Putamen (tissue), 1 donor: ENCODE measurements at regions not wholly inside any gene's neighbourhood (a gene's known extent, or its start where the extent isn't known, plus 50 kb on each side); places are given as distances from the start of the nearest gene placed in this dataset.

Experiments used
- DNase-seq: peaks from one replicate; pipeline ENCODE4 v3.0.0-alpha.2; 2016; ENCODE audit warnings: low spot score

DNA sequence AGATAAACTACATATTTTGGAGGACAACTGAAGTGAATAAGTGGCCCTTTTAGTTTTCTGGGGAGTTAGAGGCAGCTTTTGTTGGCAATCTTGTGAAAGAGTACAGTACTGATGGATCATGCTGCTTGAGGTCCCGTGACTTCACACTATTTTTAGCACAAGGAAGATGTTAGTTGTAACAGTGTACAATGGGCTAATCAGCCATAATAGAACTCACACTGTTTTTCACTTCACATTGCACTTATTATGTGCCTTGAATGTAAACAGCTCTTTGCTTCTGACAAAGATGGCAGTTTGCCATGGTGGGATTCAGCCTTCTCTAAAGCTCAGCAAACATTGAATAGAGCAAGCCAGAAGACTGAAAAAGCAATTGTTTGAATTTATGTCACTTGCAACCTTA is 176.7 kb upstream of the ZNF608 start:
- DNase-seq = peak; percentile 93

DNA sequence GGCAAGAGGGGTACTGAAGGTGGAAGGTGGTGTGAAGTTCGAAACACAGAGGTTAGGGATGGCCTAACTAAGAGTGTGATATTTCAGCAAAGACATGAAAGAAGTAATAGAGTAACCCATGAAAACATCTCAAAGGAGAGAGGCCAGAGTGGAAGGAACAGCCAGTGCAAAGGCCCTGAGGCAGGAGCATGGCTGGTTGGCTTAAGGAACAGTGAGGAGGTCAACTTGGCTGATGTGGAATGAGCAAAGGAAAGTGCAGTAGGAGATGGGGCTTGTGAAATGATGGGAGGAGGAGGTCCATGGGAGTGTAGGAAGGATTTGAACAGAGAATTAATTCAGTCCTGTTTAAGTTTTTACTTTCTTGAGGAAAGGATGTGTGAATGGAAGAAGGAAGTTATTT is 178.3 kb upstream of the ZNF608 start:
- DNase-seq = no peak

GRCh38 chr5:124927735-124928134 is 181.3 kb upstream of the ZNF608 start:
- DNase-seq = no peak

DNA sequence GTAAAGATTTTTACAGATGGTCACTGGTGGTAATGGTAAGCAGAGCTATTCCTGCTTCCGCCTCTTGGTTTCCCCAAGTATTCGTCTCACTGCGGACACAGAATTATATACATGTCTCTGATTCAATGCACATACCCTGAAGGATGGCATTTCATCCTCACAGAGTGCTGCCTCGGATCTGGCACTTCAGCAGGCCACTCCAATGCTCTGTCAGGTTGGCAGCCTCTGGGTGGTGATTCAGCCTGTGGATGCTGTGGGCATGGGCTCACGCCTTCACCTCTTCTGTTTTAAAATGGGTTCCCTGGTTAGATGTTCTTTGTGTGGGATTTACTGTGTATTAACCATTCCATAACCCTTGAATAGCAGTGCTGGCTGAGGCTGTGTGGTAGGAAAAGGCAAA is 182.6 kb upstream of the ZNF608 start:
- no peak for DNase-seq

DNA sequence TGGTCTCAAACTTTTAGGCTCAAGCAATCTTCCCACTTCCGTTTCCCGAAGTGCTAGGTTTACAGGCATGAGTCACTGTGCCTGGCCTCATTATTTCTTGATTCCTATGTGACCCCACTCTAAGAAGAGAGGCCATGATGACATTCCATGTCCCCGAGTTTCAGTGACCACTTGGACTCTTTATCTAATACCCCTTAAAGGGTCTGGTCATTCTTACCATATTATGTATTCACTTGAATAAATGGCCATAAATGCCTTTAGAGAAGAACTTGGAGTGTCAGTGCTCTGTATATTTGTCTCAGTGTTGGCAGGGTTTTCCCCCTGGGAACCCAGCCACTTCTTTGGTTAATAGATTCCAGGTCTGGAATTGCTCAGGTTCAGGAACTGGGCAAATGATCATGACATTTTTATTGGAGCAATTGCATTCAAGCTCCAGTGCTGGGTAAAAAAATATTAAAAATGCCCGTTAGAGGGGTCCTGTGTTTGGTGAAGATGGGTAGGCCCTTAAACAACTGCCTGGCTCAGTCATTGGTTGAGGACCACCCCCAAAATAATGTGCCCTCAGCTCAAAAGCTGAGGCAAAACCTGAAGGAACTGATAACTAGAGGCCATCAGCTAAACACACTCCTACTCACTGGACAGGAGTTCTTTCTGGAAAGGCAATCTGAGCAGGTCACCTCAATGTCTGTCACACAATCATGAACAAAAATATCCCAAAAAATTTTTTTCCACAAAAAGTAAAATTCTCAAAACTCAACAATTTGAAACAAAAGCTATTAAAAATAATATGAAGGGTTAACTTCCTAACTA is 186.6 kb upstream of the ZNF608 start:
- DNase-seq = no peak

- no peak for DNase-seq
Measured at GRCh38 chr5:124935065-124935464, 188.6 kb upstream of the ZNF608 start.

DNA sequence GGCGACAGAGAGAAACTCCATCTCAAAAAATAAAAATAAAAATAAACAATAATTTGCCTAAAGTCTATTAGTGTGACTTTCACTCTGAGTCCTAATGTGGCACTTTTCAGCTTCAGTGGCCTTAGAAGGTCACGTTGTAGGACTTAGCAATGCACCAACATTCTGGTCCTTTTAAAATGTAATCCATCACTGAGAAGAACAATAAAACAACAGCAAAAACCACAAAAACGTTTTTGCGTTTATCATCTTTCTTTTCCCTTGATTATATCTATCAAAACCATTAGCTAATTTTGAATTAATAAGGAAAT is 190.1 kb upstream of the ZNF608 start:
- no peak for DNase-seq

DNA sequence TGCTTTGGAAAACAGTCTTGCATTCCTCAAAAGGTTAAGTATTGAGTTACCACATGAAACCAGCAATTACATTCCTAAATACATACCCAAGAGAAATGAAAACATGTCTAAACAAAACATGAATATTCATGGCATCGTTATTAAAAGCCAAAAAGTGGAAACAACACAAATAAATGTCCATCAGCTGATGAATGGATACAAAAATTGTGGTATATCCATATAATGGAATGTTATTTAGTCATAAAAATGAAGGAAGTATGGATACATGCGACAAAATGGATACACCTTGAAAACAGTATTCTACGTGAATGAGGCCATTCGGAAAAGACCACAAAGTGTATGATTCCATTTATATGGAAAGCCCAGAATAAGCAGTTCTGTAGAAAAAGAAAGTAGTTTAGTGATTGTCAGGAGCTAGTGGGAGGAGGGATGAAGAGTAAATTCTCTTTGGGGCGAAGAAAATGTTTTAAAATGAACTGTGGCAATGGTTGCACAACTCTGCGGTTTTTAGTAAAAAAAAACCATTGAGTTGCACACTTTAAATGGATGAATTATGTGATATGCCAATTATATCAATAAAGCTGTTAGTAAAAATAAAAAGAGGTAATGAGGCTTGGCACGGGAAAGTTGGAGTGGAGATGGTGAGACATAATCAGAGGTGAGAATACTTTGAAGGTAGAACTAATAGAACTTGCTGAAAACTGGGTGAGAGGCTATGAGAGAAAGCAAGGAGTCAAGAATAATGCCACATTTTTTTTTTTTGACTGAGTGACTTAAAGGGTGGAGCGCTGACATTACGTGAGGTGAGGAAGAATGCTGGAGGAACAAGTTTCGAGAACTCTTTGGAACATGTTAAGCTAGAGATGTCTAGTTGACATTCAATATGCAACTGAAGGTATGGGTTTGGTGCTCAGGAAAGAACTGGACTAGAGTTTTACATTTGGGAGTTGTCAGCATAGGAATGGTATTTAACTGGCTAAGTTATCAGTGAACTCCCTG is 194.9 kb upstream of the ZNF608 start:
- no peak for DNase-seq

GRCh38 chr5:124948062-124948753 is 201.8 kb upstream of the ZNF608 start:
- DNase-seq = no peak

DNA sequence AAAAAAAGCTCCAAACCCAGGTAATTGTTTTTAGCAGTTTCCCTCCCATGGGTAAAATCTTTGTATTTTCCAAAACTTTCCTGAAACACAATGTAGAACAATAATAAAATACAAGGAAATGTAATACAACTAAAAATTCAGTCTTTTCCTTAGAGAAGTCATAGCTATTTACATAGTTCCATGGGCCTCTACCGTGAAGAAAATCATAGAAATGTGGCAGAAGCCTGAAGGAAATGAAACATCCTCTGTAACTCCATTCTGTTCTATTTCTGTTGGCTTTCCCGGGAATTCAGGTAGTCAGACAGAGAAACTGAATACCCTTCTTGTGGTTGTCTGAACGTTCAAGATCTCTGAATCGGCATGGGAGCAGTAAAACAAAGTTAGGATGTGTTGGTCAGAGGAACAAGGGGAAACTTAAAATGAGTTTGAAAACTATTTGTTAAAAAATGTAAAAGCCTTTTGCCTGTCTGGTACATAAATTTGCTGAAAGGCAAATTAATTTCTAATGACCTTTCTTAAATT is 202.4 kb upstream of the ZNF608 start:
- DNase-seq = no peak

GRCh38 chr5:124949862-124950261 is 203.4 kb upstream of the ZNF608 start:
- no peak for DNase-seq

GRCh38 chr5:124951105-124951504 is 204.7 kb upstream of the ZNF608 start:
- DNase-seq = no peak

DNA sequence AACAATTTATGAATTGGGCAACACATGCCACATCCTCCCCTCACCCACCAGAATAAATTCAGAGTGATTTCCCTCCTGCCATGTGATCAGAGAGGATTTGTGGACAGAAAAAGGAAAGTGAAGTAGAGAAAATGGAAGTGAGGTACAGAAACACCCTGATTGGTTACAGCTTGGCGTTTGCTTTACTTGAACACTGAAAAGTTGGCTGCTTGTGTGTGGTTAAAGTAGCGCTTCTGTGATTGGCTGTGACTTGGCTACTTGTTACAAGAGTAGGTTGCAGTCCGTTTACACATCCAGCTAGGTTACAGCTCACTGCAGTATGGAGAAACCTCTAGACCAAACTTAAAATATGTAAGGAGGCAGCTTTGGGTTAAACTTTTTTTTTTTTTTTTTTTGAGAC is 205.2 kb upstream of the ZNF608 start:
- DNase-seq = no peak

DNA sequence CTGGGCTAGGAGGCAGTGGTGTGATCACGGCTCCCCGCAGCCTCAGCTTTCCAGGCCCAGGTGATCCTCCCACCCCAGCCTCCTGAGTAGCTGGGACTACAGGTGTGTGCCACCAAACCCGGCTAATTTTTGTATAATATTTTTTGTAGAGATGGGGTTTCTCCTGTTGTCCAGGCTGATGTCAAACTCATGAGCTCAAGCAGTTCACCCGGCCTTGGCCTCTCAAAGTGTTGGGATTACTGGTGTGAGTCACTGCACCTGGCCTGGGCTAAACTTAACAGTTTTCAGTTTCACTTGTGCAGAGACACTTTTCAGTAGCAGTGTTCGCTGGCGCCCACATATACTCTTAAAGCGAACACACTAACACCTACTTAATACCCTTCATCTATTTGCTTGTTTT is 205.6 kb upstream of the ZNF608 start:
- no peak for DNase-seq

- DNase-seq = no peak
Measured at GRCh38 chr5:124952566-124952965, 206.1 kb upstream of the ZNF608 start.

GRCh38 chr5:124954784-124955183 is 208.3 kb upstream of the ZNF608 start:
- no peak for DNase-seq

DNA sequence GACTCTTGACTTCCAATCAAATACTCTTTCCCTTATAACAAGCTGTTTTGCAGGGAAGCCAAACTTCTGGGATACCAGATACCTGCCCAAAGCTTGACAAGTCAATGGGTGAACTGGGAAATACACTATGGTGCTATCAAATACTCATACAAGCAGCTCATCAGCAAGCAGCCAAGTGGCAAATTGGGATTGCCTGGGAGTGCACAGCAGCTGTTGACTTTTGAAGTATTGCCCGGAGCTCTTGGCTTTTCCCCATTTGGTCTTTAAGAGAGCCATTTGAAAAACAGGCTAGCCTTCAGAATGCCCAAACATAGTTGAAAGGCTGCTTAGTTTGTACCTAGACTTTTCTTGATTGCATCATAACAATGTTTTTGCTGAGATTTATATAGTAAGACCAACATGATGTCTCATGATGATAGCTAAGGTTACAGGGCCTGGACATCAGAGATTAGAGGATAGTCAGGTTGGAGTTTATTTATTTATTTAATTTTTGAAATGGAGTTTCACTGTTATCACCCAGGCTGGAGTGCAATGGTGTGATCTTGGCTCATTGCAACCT is 210.1 kb upstream of the ZNF608 start:
- peak; percentile 40 for DNase-seq

GRCh38 chr5:124957063-124957462 is 210.6 kb upstream of the ZNF608 start:
- no peak for DNase-seq

GRCh38 chr5:124960266-124960665 is 213.8 kb upstream of the ZNF608 start:
- DNase-seq = no peak

GRCh38 chr5:124961521-124961920 is 215.1 kb upstream of the ZNF608 start:
- DNase-seq = no peak

DNA sequence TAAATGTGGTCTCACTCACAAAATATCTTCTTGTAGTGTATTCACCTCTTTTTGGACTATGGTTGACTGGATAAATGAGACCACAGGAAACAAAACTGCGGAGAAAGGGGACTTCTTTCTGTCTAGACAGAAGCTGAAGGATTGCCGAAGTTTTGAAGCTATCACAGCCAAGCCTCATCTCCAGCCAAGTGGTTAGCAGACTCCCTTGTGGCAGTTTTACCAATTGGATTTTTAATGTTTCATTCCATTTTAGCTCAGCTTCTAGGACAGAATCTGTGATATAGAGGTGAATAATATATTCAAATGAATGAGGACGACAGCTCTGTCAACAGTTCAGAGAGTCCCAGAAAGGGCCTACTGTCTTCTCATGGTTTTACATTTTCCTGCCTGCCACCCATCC is 215.7 kb upstream of the ZNF608 start:
- no peak for DNase-seq

- DNase-seq = no peak
Measured at GRCh38 chr5:124962735-124963134, 216.3 kb upstream of the ZNF608 start.
